ENCODE measurements at regions not wholly inside any gene's neighbourhood (a gene's known extent, or its start where the extent isn't known, plus 50 kb on each side); places are given as distances from the start of the nearest gene placed in this dataset.

DNA sequence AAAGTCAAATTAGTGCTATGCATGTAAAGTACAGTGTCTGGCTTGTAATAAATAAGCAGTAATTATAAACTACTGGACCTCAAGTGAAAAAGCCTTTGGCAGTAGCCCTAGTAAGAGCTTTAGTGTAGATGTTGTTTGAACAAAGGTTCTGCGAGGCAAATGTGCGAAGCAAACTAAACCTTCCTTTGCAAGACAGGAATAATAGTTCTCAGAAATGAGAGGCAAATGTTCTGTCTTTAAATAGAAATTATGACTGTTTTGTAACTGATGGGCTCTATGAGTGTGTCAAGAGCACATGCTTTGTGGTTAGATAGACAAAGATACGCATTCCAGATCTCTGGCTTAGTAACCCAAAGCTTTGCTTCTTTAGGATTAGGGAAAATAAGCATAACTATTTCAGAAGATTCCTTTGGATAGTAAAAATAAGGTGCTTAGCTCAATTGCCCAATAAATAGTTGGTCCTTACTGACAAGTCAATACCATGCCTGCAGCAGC, 169.2 kb upstream of the CDC14C start:
- TF ChIP-seq EZH2phosphoT487 (IDR thresholded peaks at IDR 0.05; ENCODE audit: insufficient read depth, low read depth) = no peak
- no peak for TF ChIP-seq EZH2 (IDR thresholded peaks at IDR 0.05; ENCODE audit: insufficient read depth, poor library complexity, severe bottlenecking)

Data from GM23248 (cell line).